Thyroid gland (tissue), 4 donors: ENCODE measurements at regions not wholly inside any gene's neighbourhood (a gene's known extent, or its start where the extent isn't known, plus 50 kb on each side); places are given as distances from the start of the nearest gene placed in this dataset.

ENCODE experiments used
- POLR2A ChIP-seq, 2 donors: fragments of 450-650 bp; IDR thresholded peaks; one replicate each; pipeline ENCODE4 v1.6.1; 2017; ENCODE audit warnings: antibody characterized with exemption in 2 of 2, mild to moderate bottlenecking in 2 of 2, moderate library complexity in 1 of 2
- TF ChIP-seq, protein P1 (sequence below), 6 experiments: fragments of 200-600 bp in 3 of 6; fragments of 450-650 bp in 3 of 6; sonication (generic) in 3 of 6; IDR thresholded peaks; one replicate each; pipeline ENCODE4 v1.5.1; 2016 to 2019; ENCODE audit warnings: antibody characterized with exemption in 6 of 6, mild to moderate bottlenecking in 2 of 6, inconsistent platforms in 1 of 6, moderate library complexity in 1 of 6

DNA sequence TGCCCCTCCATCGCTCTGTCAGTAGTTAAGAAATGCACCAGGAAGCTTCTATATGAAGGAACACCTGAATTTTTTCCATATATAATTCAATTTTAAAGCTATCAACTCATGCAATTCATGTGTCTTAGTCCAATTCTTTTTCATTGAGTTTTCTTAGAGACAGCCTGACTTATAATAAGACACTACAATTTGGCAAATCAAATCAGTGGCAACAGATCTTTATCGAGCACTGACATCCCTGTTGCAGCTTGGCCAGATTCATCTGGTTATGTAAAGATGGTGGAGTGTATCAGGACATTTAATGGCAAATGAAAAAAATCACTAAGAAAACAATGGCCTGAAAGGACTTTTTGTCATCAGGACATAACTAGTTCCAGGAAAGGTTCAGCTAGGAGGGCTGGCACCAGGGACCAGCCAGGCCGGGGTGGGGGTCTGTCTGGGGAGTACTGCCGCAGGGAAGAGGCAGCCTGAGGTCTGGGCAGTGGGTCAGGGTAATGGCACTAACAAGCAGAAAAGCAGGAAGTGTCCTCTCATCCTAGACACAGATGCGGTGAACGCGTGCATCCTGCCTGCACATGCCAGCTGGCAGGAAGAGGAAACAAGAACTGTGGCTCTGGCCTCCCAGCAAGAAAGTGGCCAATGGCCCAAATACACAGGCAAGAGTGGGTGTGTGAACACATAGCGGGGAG lies 100.5 kb upstream of the LMNTD1 start:
- TF ChIP-seq, protein P1, sequence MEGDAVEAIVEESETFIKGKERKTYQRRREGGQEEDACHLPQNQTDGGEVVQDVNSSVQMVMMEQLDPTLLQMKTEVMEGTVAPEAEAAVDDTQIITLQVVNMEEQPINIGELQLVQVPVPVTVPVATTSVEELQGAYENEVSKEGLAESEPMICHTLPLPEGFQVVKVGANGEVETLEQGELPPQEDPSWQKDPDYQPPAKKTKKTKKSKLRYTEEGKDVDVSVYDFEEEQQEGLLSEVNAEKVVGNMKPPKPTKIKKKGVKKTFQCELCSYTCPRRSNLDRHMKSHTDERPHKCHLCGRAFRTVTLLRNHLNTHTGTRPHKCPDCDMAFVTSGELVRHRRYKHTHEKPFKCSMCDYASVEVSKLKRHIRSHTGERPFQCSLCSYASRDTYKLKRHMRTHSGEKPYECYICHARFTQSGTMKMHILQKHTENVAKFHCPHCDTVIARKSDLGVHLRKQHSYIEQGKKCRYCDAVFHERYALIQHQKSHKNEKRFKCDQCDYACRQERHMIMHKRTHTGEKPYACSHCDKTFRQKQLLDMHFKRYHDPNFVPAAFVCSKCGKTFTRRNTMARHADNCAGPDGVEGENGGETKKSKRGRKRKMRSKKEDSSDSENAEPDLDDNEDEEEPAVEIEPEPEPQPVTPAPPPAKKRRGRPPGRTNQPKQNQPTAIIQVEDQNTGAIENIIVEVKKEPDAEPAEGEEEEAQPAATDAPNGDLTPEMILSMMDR (IDR thresholded peaks at IDR 0.05): no peak
- no peak for TF ChIP-seq POLR2A (IDR thresholded peaks at IDR 0.05)
